H1 (cell line): ENCODE measurements at regions not wholly inside any gene's neighbourhood (a gene's known extent, or its start where the extent isn't known, plus 50 kb on each side); places are given as distances from the start of the nearest gene placed in this dataset.

Experiments used
- CTCF ChIA-PET: fragments of 300-600 bp; sonication (Branson Sonifier 250); formaldehyde crosslinking; loops from one replicate; lab custom pipeline; 2021; ENCODE audit not compliant: partially characterized antibody; lab: Charles Lee
- POLR2A ChIA-PET: fragments of 300-600 bp; sonication (Branson Sonifier 250); formaldehyde crosslinking; loops from one replicate; lab custom pipeline; 2021; ENCODE audit warnings: inconsistent platforms; ENCODE audit not compliant: partially characterized antibody; lab: Charles Lee
- DNase-seq, 2 experiments: peaks; one replicate each; pipeline versions ENCODE4 v3.0.0 to v3.0.0-alpha.2; 2010 to 2022; ENCODE audit warnings: low spot score in 2 of 2, low read depth in 1 of 2, mixed read lengths in 1 of 2
- FAIRE-seq: peaks from 2 replicates; lab custom pipeline; 2011; peaks lifted over from hg19 to GRCh38; lab: Jason Lieb, UNC
- H2AFZ ChIP-seq: 2 replicates; pipeline ENCODE4 v1.8.1; 2012; ENCODE audit warnings: low read length, inconsistent platforms
- H2AK5ac ChIP-seq: 2 replicates; pipeline ENCODE4 v1.6.1; 2013; ENCODE audit warnings: low read depth, low read length
- H2BK120ac ChIP-seq: replicated peaks from 2 replicates; pipeline ENCODE3; 2013; ENCODE audit warnings: low read depth, low read length, inconsistent platforms
- H2BK12ac ChIP-seq: 2 replicates; pipeline ENCODE4 v1.6.1; 2013; ENCODE audit warnings: low read depth, low read length
- H2BK15ac ChIP-seq: 2 replicates; pipeline ENCODE4 v1.6.1; 2013; ENCODE audit warnings: low read length
- H2BK20ac ChIP-seq: 2 replicates; pipeline ENCODE4 v1.6.1; 2013; ENCODE audit warnings: low read length
- H2BK5ac ChIP-seq: 2 replicates; pipeline ENCODE4 v1.6.1; 2013; ENCODE audit warnings: low read depth, low read length
- H3K14ac ChIP-seq: 2 replicates; pipeline ENCODE4 v1.6.1; 2013; ENCODE audit warnings: inconsistent platforms; ENCODE audit not compliant: insufficient read length
- H3K18ac ChIP-seq: 2 replicates; pipeline ENCODE4 v1.6.1; 2013; ENCODE audit warnings: low read length; ENCODE audit errors: extremely low read depth
- H3K23ac ChIP-seq: 2 replicates; pipeline ENCODE4 v1.6.1; 2013; ENCODE audit warnings: inconsistent platforms; ENCODE audit not compliant: insufficient read length
- H3K23me2 ChIP-seq: 2 replicates; pipeline ENCODE4 v1.6.1; 2013; ENCODE audit warnings: low read depth, low read length
- H3K27ac ChIP-seq: 2 replicates; pipeline ENCODE4 v1.6.1; 2011; ENCODE audit warnings: low read depth, low read length, inconsistent platforms
- H3K27me3 ChIP-seq, 4 experiments: replicated peaks in 1 of 4; 1 replicate in 1 of 4; 2 replicates in 3 of 4; pipeline versions ENCODE4 v1.6.1 to v1.8.1; 2011 to 2013; ENCODE audit warnings: low read length in 3 of 4, mild to moderate bottlenecking in 3 of 4, inconsistent platforms in 2 of 4, mixed read lengths in 2 of 4, moderate library complexity in 1 of 4; ENCODE audit not compliant: control insufficient read depth in 3 of 4, insufficient read depth in 3 of 4; ENCODE audit errors: extremely low read depth in 1 of 4
- H3K36me3 ChIP-seq, 4 experiments: 2 replicates each; pipeline versions ENCODE4 v1.6.1 to v1.8.1; 2011 to 2013; ENCODE audit warnings: mild to moderate bottlenecking in 4 of 4, low read length in 3 of 4, moderate library complexity in 2 of 4, control low read depth in 1 of 4, inconsistent platforms in 1 of 4; ENCODE audit not compliant: insufficient read depth in 4 of 4, control insufficient read depth in 2 of 4
- H3K4ac ChIP-seq: replicated peaks from 2 replicates; pipeline ENCODE3; 2013; ENCODE audit warnings: low read length, low read depth, mixed read lengths, inconsistent platforms; ENCODE audit not compliant: insufficient read length
- H3K4me1 ChIP-seq, 4 experiments: replicated peaks in 1 of 4; 1 replicate in 1 of 4; 2 replicates in 3 of 4; pipeline versions ENCODE4 v1.6.1 to v1.8.1; 2011 to 2013; ENCODE audit warnings: low read length in 3 of 4, inconsistent platforms in 2 of 4, mixed read lengths in 1 of 4; ENCODE audit not compliant: insufficient read depth in 4 of 4, control insufficient read depth in 3 of 4
- H3K4me2 ChIP-seq, 2 experiments: 2 replicates each; pipeline versions ENCODE4 v1.6.1 to v1.8.1; 2011 to 2013; ENCODE audit warnings: low read depth in 2 of 2, low read length in 2 of 2, control low read depth in 1 of 2, inconsistent platforms in 1 of 2, mild to moderate bottlenecking in 1 of 2; ENCODE audit not compliant: insufficient read depth in 1 of 2
- H3K4me3 ChIP-seq, 4 experiments: fragments of 200-600, 300-600 bp in 1 of 4; sonication (generic), shearing (Covaris generic), sonication (Bioruptor Twin) in 1 of 4; 2 replicates each; pipeline versions ENCODE4 v1.5.1 to v1.8.1; 2011 to 2016; ENCODE audit warnings: low read length in 4 of 4, low read depth in 3 of 4, control low read depth in 2 of 4, inconsistent platforms in 2 of 4, mild to moderate bottlenecking in 2 of 4, mixed read lengths in 1 of 4, moderate library complexity in 1 of 4; ENCODE audit not compliant: insufficient read depth in 2 of 4; ENCODE audit errors: extremely low read depth in 1 of 4
- H3K56ac ChIP-seq: replicated peaks from 2 replicates; pipeline ENCODE3; 2013; ENCODE audit warnings: low read depth, mild to moderate bottlenecking, mixed read lengths, low read length, inconsistent platforms; ENCODE audit not compliant: insufficient read length
- H3K79me1 ChIP-seq: 2 replicates; pipeline ENCODE4 v1.6.1; 2013; ENCODE audit warnings: low read depth, low read length, control low read depth
- H3K79me2 ChIP-seq, 2 experiments: 2 replicates each; pipeline versions ENCODE4 v1.6.1 to v1.8.1; 2012 to 2013; ENCODE audit warnings: low read length in 2 of 2, mild to moderate bottlenecking in 2 of 2, inconsistent platforms in 1 of 2; ENCODE audit not compliant: insufficient read depth in 2 of 2, control insufficient read depth in 1 of 2
- H3K9ac ChIP-seq, 4 experiments: replicated peaks in 1 of 4; 1 replicate in 1 of 4; 2 replicates in 3 of 4; pipeline versions ENCODE4 v1.6.1 to v1.8.1; 2011 to 2013; ENCODE audit warnings: low read depth in 3 of 4, low read length in 3 of 4, control low read depth in 2 of 4, mild to moderate bottlenecking in 2 of 4, moderate library complexity in 2 of 4, inconsistent platforms in 1 of 4; ENCODE audit errors: extremely low read depth in 1 of 4
- H3K9me3 ChIP-seq, 2 experiments: 2 replicates each; pipeline versions ENCODE4 v1.6.1 to v1.8.1; 2012 to 2013; ENCODE audit warnings: mild to moderate bottlenecking in 2 of 2, moderate library complexity in 2 of 2, control low read depth in 1 of 2, inconsistent platforms in 1 of 2, low read depth in 1 of 2, low read length in 1 of 2, mixed read lengths in 1 of 2; ENCODE audit not compliant: insufficient read depth in 2 of 2
- H4K20me1 ChIP-seq, 2 experiments: replicated peaks in 1 of 2; 2 replicates each; pipeline versions ENCODE3 to v1.8.1; 2011 to 2013; ENCODE audit warnings: inconsistent platforms in 2 of 2, low read length in 2 of 2, mild to moderate bottlenecking in 1 of 2; ENCODE audit not compliant: insufficient read depth in 2 of 2, control insufficient read depth in 1 of 2
- H4K5ac ChIP-seq: 2 replicates; pipeline ENCODE4 v1.6.1; 2013; ENCODE audit warnings: low read length, low read depth, mixed read lengths, inconsistent platforms; ENCODE audit not compliant: insufficient read length
- H4K8ac ChIP-seq: 2 replicates; pipeline ENCODE4 v1.8.0; 2013; ENCODE audit warnings: mild to moderate bottlenecking, moderate library complexity, low read length, inconsistent platforms; ENCODE audit not compliant: insufficient read depth; ENCODE audit errors: extremely low read depth
- H4K91ac ChIP-seq: replicated peaks from 2 replicates; pipeline ENCODE3; 2013; ENCODE audit warnings: low read length, mixed read lengths, inconsistent platforms; ENCODE audit not compliant: insufficient read length
- BCL11A ChIP-seq, 2 experiments: IDR thresholded peaks; one replicate each; pipeline ENCODE4 v1.6.1; 2011; ENCODE audit warnings: low read depth in 2 of 2, low read length in 2 of 2, mild to moderate bottlenecking in 2 of 2
- EP300 ChIP-seq, 2 experiments: IDR thresholded peaks; 1 replicate in 1 of 2; 2 replicates in 1 of 2; pipeline ENCODE4 v1.6.1; 2011 to 2012; ENCODE audit warnings: low read depth in 2 of 2, low read length in 2 of 2, mild to moderate bottlenecking in 2 of 2, borderline replicate concordance in 1 of 2, inconsistent platforms in 1 of 2, moderate library complexity in 1 of 2
- JUN ChIP-seq: IDR thresholded peaks from 2 replicates; pipeline ENCODE4 v1.6.1; 2011; ENCODE audit warnings: low read depth, mild to moderate bottlenecking, improper control_type of control experiment, low read length
- KDM1A ChIP-seq: fragments of 200-600, 300-600 bp; sonication (generic); IDR thresholded peaks from 2 replicates; pipeline ENCODE4 v1.7.1; 2016; ENCODE audit warnings: mild to moderate bottlenecking, low read length, borderline replicate concordance
- KDM4A ChIP-seq: IDR thresholded peaks from one replicate; pipeline ENCODE4 v1.7.1; 2012; ENCODE audit warnings: low read depth, mild to moderate bottlenecking, moderate library complexity, low read length, inconsistent platforms; ENCODE audit not compliant: severe bottlenecking
- SIRT6 ChIP-seq: IDR thresholded peaks from one replicate; pipeline ENCODE4 v1.7.1; 2012; ENCODE audit warnings: low read length, inconsistent platforms
- YY1 ChIP-seq: IDR thresholded peaks from 2 replicates; pipeline ENCODE4 v1.6.1; 2011; ENCODE audit warnings: low read depth, mild to moderate bottlenecking, low read length
- WGBS, 2 experiments: shearing (Covaris generic) in 1 of 2; methylation state at CpG; one replicate each; pipeline versions ENCODE4 v1.1.6 to v1.1.7; 2013 to 2015; ENCODE audit warnings: low lambda C conversion rate in 2 of 2, mixed read lengths in 2 of 2, inconsistent platforms in 1 of 2, low coverage in 1 of 2, missing lambda C conversion rate in 1 of 2; ENCODE audit not compliant: insufficient replicate concordance in 2 of 2, insufficient coverage in 1 of 2, insufficient read length in 1 of 2; ENCODE audit errors: extremely low coverage in 1 of 2, missing lambda C conversion rate in 1 of 2; 5-methylcytosine and 5-hydroxymethylcytosine counted together
- TF ChIP-seq, protein P1 (sequence below): IDR thresholded peaks from 2 replicates; pipeline ENCODE4 v1.6.1; 2012; ENCODE audit warnings: inconsistent platforms

DNA sequence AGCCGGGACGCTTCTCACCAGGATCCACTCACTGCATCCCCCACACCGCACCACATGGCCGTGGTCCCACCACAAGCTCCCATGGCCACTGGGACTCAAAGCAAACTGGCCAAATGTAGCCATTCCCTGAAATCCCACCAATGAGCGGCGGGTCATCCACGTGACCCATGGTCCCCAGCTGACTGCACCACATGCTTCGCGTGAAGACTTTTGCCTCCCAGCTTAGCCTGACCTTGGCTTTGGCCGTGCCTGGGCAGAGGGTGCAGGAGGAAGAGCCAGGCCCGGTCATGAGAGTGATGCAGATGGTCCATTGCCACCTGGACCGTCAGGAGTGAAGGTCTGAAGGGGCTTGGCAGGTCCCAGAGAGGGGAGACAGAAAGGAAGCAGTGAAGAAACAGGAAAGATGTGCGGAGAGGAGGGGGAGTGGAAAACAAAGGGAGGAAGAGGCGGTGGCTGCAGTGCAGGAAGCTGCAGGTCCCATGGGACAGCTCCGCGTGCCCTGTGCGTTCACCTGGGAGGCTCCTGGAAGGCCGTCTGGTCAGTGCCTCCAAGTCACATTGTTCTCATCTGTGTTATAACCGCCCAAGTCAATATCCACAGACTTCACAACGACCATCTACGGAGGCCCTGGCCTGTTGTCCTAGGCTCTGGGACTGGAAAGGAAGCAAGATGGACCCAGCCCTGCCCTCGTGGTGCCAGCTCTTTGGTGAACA is 167.8 kb upstream of the AJAP1 start:
- H3K79me2 ChIP-seq = no peaks in the 10 kb centered on the region
- no peak for TF ChIP-seq KDM4A
- no peak for TF ChIP-seq EP300 (IDR thresholded peaks at IDR 0.05; ENCODE audit: borderline replicate concordance in 1 of 2, low read depth in 2 of 2, low read length in 2 of 2)
- TF ChIP-seq JUN = no peak
- no peak for TF ChIP-seq SIRT6
- TF ChIP-seq KDM1A = no peak
- TF ChIP-seq, protein P1, sequence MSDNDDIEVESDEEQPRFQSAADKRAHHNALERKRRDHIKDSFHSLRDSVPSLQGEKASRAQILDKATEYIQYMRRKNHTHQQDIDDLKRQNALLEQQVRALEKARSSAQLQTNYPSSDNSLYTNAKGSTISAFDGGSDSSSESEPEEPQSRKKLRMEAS = no peak
- TF ChIP-seq BCL11A (IDR thresholded peaks at IDR 0.05; ENCODE audit: low read depth in 2 of 2, low read length in 2 of 2) = no peak
- no peak for TF ChIP-seq YY1
- TF ChIP-seq, all 59 proteins: peak for 0
- Histone ChIP-seq H3K4ac (no peak overlapping the region), H4K5ac (no peak overlapping the region), H3K14ac (no peak overlapping the region), H3K9me3 (peaks cover 15 to 63% of the 10 kb centered on the region in 2 experiments), H2BK20ac (no peak overlapping the region), H3K27me3 (no peaks in the 10 kb centered on the region), H3K27ac (no peak overlapping the region), H2BK120ac (no peak overlapping the region), H3K9ac (no peak overlapping the region), H4K8ac (no peak overlapping the region), H3K23me2 (no peaks in the 10 kb centered on the region), H3K4me3 (no peak overlapping the region), H3K79me1 (no peaks in the 10 kb centered on the region), H2AK5ac (no peak overlapping the region), H2BK15ac (no peak overlapping the region), H3K56ac (no peak overlapping the region), H2AFZ (no peak overlapping the region), H3K18ac (no peak overlapping the region), H3K4me2 (no peak overlapping the region), H3K36me3 (no peaks in the 10 kb centered on the region), H4K20me1 (no peaks in the 10 kb centered on the region), H3K23ac (no peak overlapping the region), H2BK12ac (no peak overlapping the region), H4K91ac (no peak overlapping the region), H2BK5ac (no peak overlapping the region), H3K4me1 (no peaks in the 10 kb centered on the region; a peak in 1 of 7 replicates)
- POLR2A ChIA-PET = no interaction called here
- DNase-seq (no peak), FAIRE-seq (no peak)
- CTCF ChIA-PET = no interaction called here
- WGBS, 2 experiments = 83% methylated on average over 22 of the region's 22 CpGs; no CpG with 5 or more reads in 1 of the 2 experiments
